HCT116 (cell line): ENCODE measurements at regions not wholly inside any gene's neighbourhood (a gene's known extent, or its start where the extent isn't known, plus 50 kb on each side); places are given as distances from the start of the nearest gene placed in this dataset.

Experiments
- ATAC-seq: fragments of 200-7000 bp; cut with Tn5 transposase; 2 replicates; pipeline ENCODE4 v1.9.1; 2020; ENCODE audit warnings: mild to moderate bottlenecking, moderate library complexity
- BruUV-seq: library from RNA; stranded (reverse); fragments of 400-500 nt; replicated peaks from 2 replicates; lab custom pipeline; 2021; lab: Mats Ljungman, UMichigan
- CTCF ChIA-PET: fragments of 300-600 bp; sonication (Branson Sonifier 250); formaldehyde crosslinking; loops from one replicate; lab custom pipeline; 2021; ENCODE audit warnings: antibody characterized with exemption; lab: Charles Lee
- POLR2A ChIA-PET: fragments of 300-600, 350-600 bp; sonication (Branson Sonifier 250); formaldehyde crosslinking; loops from one replicate; lab custom pipeline; 2021; ENCODE audit warnings: antibody characterized with exemption; lab: Charles Lee
- RAD21 ChIA-PET, 2 experiments: fragments of 300-600 bp; sonication (Branson Sonifier 250); formaldehyde crosslinking; loops; one replicate each; lab custom pipeline; 2023; ENCODE audit warnings: low total read pairs in 2 of 2; ENCODE audit not compliant: uncharacterized antibody in 2 of 2, unreplicated experiment in 2 of 2, low non-redundant PET in 1 of 2; lab: Charles Lee
- DNase-seq: peaks from one replicate; pipeline ENCODE4 v3.0.0-alpha.2; 2010; ENCODE audit warnings: low read depth, low spot score
- H2AFZ ChIP-seq: fragments of 200-600 bp; shearing (Covaris generic), sonication (generic); 2 replicates; pipeline ENCODE4 v1.6.1; 2017; ENCODE audit warnings: low read depth, mixed run types, mixed read lengths, antibody characterized with exemption, low read length; ENCODE audit not compliant: poor library complexity, severe bottlenecking
- H3K27ac ChIP-seq: 2 replicates; pipeline ENCODE4 v1.5.1; 2012; ENCODE audit warnings: low read depth, low read length
- H3K27me3 ChIP-seq: fragments of 200-600 bp; sonication (generic); 2 replicates; pipeline ENCODE4 v1.6.1; 2016; ENCODE audit warnings: mixed run types, low read length, mixed read lengths; ENCODE audit not compliant: insufficient read depth
- H3K36me3 ChIP-seq, 2 experiments: fragments of 200-500 bp in 1 of 2; fragments of 200-600 bp in 1 of 2; sonication (Bioruptor generic) in 1 of 2; sonication (generic) in 1 of 2; 2 replicates each; pipeline versions ENCODE4 v1.5.1 to v1.6.1; 2014 to 2016; ENCODE audit warnings: low read length in 2 of 2, inconsistent platforms in 1 of 2, mixed read lengths in 1 of 2, mixed run types in 1 of 2; ENCODE audit not compliant: insufficient read depth in 2 of 2, control insufficient read depth in 1 of 2
- H3K4me1 ChIP-seq, 2 experiments: fragments of 200-600 bp in 1 of 2; sonication (generic) in 1 of 2; 2 replicates each; pipeline versions ENCODE4 v1.5.1 to v1.6.1; 2012 to 2017; ENCODE audit warnings: low read length in 2 of 2, inconsistent platforms in 1 of 2, mild to moderate bottlenecking in 1 of 2, mixed read lengths in 1 of 2, mixed run types in 1 of 2, moderate library complexity in 1 of 2; ENCODE audit not compliant: insufficient read depth in 2 of 2, control insufficient read depth in 1 of 2
- H3K4me2 ChIP-seq: fragments of 200-600 bp; sonication (generic); 2 replicates; pipeline ENCODE4 v1.6.1; 2017; ENCODE audit warnings: mixed run types, low read length, mixed read lengths
- H3K4me3 ChIP-seq, 2 experiments: fragments of 200-600 bp in 1 of 2; sonication (generic) in 1 of 2; replicated peaks in 1 of 2; 2 replicates each; pipeline ENCODE4 v1.5.1; 2011 to 2016; ENCODE audit warnings: low read length in 2 of 2, control low read depth in 1 of 2, low read depth in 1 of 2, mild to moderate bottlenecking in 1 of 2, mixed read lengths in 1 of 2, mixed run types in 1 of 2
- H3K79me2 ChIP-seq: fragments of 200-600 bp; sonication (generic); 2 replicates; pipeline ENCODE4 v1.6.1; 2017; ENCODE audit warnings: mild to moderate bottlenecking, mixed run types, low read length, moderate library complexity, mixed read lengths; ENCODE audit not compliant: insufficient read depth
- H3K9ac ChIP-seq: fragments of 200-600 bp; sonication (generic); 2 replicates; pipeline ENCODE4 v1.6.1; 2016; ENCODE audit warnings: low read length, mixed read lengths
- H3K9me2 ChIP-seq: fragments of 200-600 bp; sonication (generic), shearing (Covaris generic); 2 replicates; pipeline ENCODE4 v1.6.1; 2017; ENCODE audit warnings: mixed run types, mild to moderate bottlenecking, moderate library complexity; ENCODE audit not compliant: insufficient read depth
- H3K9me3 ChIP-seq, 2 experiments: fragments of 200-500 bp in 1 of 2; fragments of 200-600 bp in 1 of 2; sonication (Bioruptor generic) in 1 of 2; sonication (generic) in 1 of 2; 2 replicates each; pipeline ENCODE4 v1.6.1; 2014 to 2017; ENCODE audit warnings: low read length in 2 of 2, mixed read lengths in 2 of 2, inconsistent platforms in 1 of 2, low read depth in 1 of 2, mild to moderate bottlenecking in 1 of 2, mixed run types in 1 of 2, moderate library complexity in 1 of 2; ENCODE audit not compliant: control insufficient read depth in 1 of 2, insufficient read depth in 1 of 2
- H4K20me1 ChIP-seq: fragments of 200-600 bp; sonication (generic), shearing (Covaris generic); 2 replicates; pipeline ENCODE4 v1.6.1; 2017; ENCODE audit warnings: mixed run types, mild to moderate bottlenecking, moderate library complexity; ENCODE audit not compliant: insufficient read depth
- EGR1 ChIP-seq: IDR thresholded peaks from 2 replicates; pipeline ENCODE4 v1.6.1; 2012; ENCODE audit warnings: low read depth
- ELF1 ChIP-seq: IDR thresholded peaks from 2 replicates; pipeline ENCODE4 v1.6.1; 2012; ENCODE audit warnings: low read depth, borderline replicate concordance
- EZH2phosphoT487 ChIP-seq: fragments of 200-600 bp; IDR thresholded peaks from 2 replicates; pipeline ENCODE4 v1.6.1; 2018; ENCODE audit warnings: antibody characterized with exemption, borderline replicate concordance
- POLR2A ChIP-seq: IDR thresholded peaks from 2 replicates; pipeline ENCODE4 v1.7.0; 2011; ENCODE audit warnings: borderline replicate concordance; ENCODE audit not compliant: insufficient read depth, insufficient read length; ENCODE audit errors: extremely low read depth
- SIN3A ChIP-seq: IDR thresholded peaks from 2 replicates; pipeline ENCODE4 v1.6.1; 2012; ENCODE audit warnings: low read depth
- SP1 ChIP-seq: IDR thresholded peaks from 2 replicates; pipeline ENCODE4 v1.6.1; 2012; ENCODE audit warnings: low read depth
- YY1 ChIP-seq: IDR thresholded peaks from 2 replicates; pipeline ENCODE4 v1.6.1; 2011; ENCODE audit warnings: low read length, low read depth, moderate library complexity, mild to moderate bottlenecking; ENCODE audit not compliant: insufficient replicate concordance; ENCODE audit errors: extremely low read depth
- ZNF274 ChIP-seq: fragments of 200-500 bp; sonication (Bioruptor generic); IDR thresholded peaks from 2 replicates; pipeline ENCODE4 v1.6.1; 2014; ENCODE audit warnings: mild to moderate bottlenecking, low read depth, low read length, inconsistent platforms
- intact Hi-C: fragments of 100-400 bp; cut with micrococcal nuclease; formaldehyde crosslinking; loops from 2 replicates; pipeline ENCODE4 v1.10.0; 2022
- TF ChIP-seq, protein P1 (sequence below), 3 experiments: fragments of 200-600 bp in 1 of 3; sonication (generic) in 1 of 3; IDR thresholded peaks in 2 of 3; conservative IDR thresholded peaks in 1 of 3; 2 replicates each; pipeline ENCODE4 v1.5.1; 2012 to 2017; ENCODE audit warnings: low read depth in 2 of 3, low read length in 2 of 3, antibody characterized with exemption in 1 of 3, borderline replicate concordance in 1 of 3, control low read depth in 1 of 3, mild to moderate bottlenecking in 1 of 3, mixed read lengths in 1 of 3, mixed run types in 1 of 3, moderate library complexity in 1 of 3; ENCODE audit not compliant: insufficient read depth in 1 of 3

DNA sequence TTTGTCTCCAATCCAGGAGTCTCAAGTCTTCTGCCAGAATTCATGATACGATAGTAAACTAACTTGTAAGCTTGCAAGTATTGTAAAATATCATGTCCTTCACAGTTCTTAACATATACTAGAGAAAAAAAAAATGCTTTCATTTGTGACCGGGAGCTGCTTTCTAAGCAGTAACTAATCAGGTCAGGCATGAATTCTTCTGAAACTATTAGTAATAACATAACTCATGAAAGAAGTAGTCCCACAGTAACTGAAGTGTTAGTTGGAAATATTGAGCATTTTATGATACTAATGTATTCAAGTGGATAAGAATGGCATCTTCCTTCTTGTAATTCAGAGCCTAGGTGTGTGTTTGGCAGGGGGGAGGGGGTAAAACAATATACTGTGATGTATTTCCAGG lies 665.6 kb downstream of the DNAJB9 start:
- ChIA-PET RAD21 (no interaction called here), CTCF (no interaction called here)

DNA sequence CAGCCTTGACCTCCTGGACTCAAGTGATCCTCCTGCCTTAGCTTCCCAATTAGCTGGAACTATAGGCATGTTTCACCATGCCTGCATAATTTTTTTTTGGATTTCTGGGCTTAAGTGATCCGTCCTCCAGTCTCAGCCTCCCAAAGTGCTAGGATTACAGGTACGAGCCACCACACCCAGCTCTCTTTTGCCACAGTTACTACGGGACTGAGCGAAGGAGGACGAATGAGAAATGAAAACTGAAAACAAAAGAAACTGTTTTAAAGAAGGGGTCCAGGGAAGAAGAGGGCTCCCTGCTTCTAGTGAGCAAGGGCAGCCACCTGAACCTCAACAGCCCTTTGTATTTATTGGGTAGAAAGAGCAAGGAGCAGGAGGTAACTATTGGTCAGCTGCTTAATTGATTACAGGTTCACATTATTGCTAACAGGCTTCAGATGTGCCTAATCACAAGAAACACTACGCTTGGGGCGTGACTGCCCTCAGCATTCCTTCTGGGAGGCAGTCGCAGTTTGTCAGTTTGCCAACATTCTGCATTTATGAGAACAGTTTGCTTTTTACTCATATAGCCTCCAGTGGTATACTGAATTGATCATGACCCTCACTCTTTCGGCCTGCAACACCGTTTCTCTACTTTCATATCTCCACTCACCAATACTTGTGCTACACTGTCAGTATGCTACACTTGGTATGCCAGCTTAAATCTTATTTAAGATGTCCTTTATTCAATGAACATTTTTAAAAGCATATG lies 676.8 kb downstream of the DNAJB9 start:
- DNase-seq: peak; percentile 18
- POLR2A ChIA-PET: no interaction called here
- H3K4me3 ChIP-seq: no peak overlapping the region

More for the DNA sequence above, 665.6 kb downstream of the DNAJB9 start:
- Histone ChIP-seq H4K20me1 (no peaks in the 10 kb centered on the region), H3K27ac (no peak overlapping the region), H3K9me2 (no peaks in the 10 kb centered on the region), H3K4me2 (no peak overlapping the region), H3K79me2 (no peaks in the 10 kb centered on the region), H3K9ac (no peak overlapping the region), H2AFZ (no peak overlapping the region), H3K27me3 (no peaks in the 10 kb centered on the region), H3K36me3 (no peaks in the 10 kb centered on the region), H3K4me3 (no peak overlapping the region), H3K4me1 (no peaks in the 10 kb centered on the region), H3K9me3 (no peaks in the 10 kb centered on the region)
- no peak for TF ChIP-seq POLR2A
- no TSS peak for BruUV-seq
- ATAC-seq (no peak), DNase-seq (no peak)
- POLR2A ChIA-PET: no interaction called here
- intact Hi-C loops: no loop called here

More for the DNA sequence above, 676.8 kb downstream of the DNAJB9 start:
- ATAC-seq: no peak
- Histone ChIP-seq H3K9me2 (no peaks in the 10 kb centered on the region), H3K9ac (no peak overlapping the region)
- CTCF ChIA-PET: no interaction called here
- intact Hi-C loops: no loop called here
- TF ChIP-seq SIN3A: no peak
- TF ChIP-seq, protein P1, sequence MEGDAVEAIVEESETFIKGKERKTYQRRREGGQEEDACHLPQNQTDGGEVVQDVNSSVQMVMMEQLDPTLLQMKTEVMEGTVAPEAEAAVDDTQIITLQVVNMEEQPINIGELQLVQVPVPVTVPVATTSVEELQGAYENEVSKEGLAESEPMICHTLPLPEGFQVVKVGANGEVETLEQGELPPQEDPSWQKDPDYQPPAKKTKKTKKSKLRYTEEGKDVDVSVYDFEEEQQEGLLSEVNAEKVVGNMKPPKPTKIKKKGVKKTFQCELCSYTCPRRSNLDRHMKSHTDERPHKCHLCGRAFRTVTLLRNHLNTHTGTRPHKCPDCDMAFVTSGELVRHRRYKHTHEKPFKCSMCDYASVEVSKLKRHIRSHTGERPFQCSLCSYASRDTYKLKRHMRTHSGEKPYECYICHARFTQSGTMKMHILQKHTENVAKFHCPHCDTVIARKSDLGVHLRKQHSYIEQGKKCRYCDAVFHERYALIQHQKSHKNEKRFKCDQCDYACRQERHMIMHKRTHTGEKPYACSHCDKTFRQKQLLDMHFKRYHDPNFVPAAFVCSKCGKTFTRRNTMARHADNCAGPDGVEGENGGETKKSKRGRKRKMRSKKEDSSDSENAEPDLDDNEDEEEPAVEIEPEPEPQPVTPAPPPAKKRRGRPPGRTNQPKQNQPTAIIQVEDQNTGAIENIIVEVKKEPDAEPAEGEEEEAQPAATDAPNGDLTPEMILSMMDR (IDR thresholded peaks at IDR 0.05 in 2 of 3, conservative IDR thresholded peaks at IDR 0.05 in 1 of 3; ENCODE audit: borderline replicate concordance in 1 of 3, insufficient read depth in 1 of 3, low read depth in 2 of 3, low read length in 2 of 3): no peak
- TF ChIP-seq EZH2phosphoT487: no peak
- no peak for TF ChIP-seq YY1
- no peak for TF ChIP-seq ZNF274
- TF ChIP-seq ELF1: no peak
- TF ChIP-seq SP1: no peak
- no peak for TF ChIP-seq POLR2A
- no peak for TF ChIP-seq EGR1
- TF ChIP-seq, all 23 proteins: peak for 0
- H4K20me1 ChIP-seq: no peaks in the 10 kb centered on the region
- no peaks in the 10 kb centered on the region for H3K79me2 ChIP-seq
- no TSS peak for BruUV-seq
- H2AFZ ChIP-seq: no peak overlapping the region
- H3K4me2 ChIP-seq: peak overlapping the region; percentile 39
- no peak overlapping the region for H3K27ac ChIP-seq
- RAD21 ChIA-PET: no interaction called here
- no peaks in the 10 kb centered on the region for H3K36me3 ChIP-seq
- H3K9me3 ChIP-seq: no peaks in the 10 kb centered on the region
- peaks cover 0 to 8% of the 10 kb centered on the region in 2 experiments; a peak in 2 of 4 replicates for H3K4me1 ChIP-seq
- no peaks in the 10 kb centered on the region for H3K27me3 ChIP-seq
